HepG2 (cell line): ENCODE measurements at regions not wholly inside any gene's neighbourhood (a gene's known extent, or its start where the extent isn't known, plus 50 kb on each side); places are given as distances from the start of the nearest gene placed in this dataset.

Source experiments
- ATAC-seq: fragments of 200-7000 bp; cut with Tn5 transposase; 3 replicates; pipeline ENCODE4 v1.9.1; 2020; ENCODE audit warnings: mild to moderate bottlenecking, moderate library complexity
- BruUV-seq: library from RNA; stranded (reverse); fragments of 400-500 nt; replicated peaks from 2 replicates; lab custom pipeline; 2021; lab: Mats Ljungman, UMichigan
- CTCF ChIA-PET: fragments of 300-600 bp; formaldehyde crosslinking; extraction: SDS; loops from one replicate; lab custom pipeline; 2021; ENCODE audit warnings: low total read pairs, inconsistent platforms, low intra/inter-chr PET ratio; lab: Yijun Ruan, JAX
- POLR2A ChIA-PET: fragments of 350-600 bp; sonication (Branson Sonifier 250); formaldehyde crosslinking; loops from one replicate; lab custom pipeline; 2020; ENCODE audit warnings: antibody characterized with exemption, inconsistent platforms; lab: Yijun Ruan, JAX
- DNase-seq: peaks from one replicate; pipeline ENCODE4 v3.0.0-alpha.2; 2015; ENCODE audit warnings: low spot score
- FAIRE-seq: peaks from 3 replicates; lab custom pipeline; 2011; peaks lifted over from hg19 to GRCh38; lab: Jason Lieb, UNC
- H2AFZ ChIP-seq: one replicate; pipeline ENCODE4 v1.6.1; 2011; ENCODE audit warnings: low read length, inconsistent platforms
- H3K27ac ChIP-seq: fragments of 300-600 bp; 3 replicates; pipeline ENCODE4 v1.8.0; 2011; ENCODE audit warnings: mixed run types, mild to moderate bottlenecking, mixed read lengths, low read length, inconsistent platforms; ENCODE audit not compliant: insufficient read depth; ENCODE audit errors: extremely low read length
- H3K27me3 ChIP-seq, 2 experiments: fragments of 200-600 bp in 1 of 2; 2 replicates in 1 of 2; 3 replicates in 1 of 2; pipeline versions ENCODE4 v1.6.0 to v1.8.0; 2011; ENCODE audit warnings: low read length in 2 of 2, mild to moderate bottlenecking in 2 of 2, moderate library complexity in 2 of 2, inconsistent platforms in 1 of 2; ENCODE audit not compliant: insufficient read depth in 2 of 2, control insufficient read depth in 1 of 2
- H3K36me3 ChIP-seq, 2 experiments: fragments of 200-600 bp in 1 of 2; replicated peaks in 1 of 2; 2 replicates in 1 of 2; 3 replicates in 1 of 2; pipeline versions ENCODE4 v1.5.1 to v1.8.0; 2011; ENCODE audit warnings: low read length in 2 of 2, inconsistent platforms in 1 of 2; ENCODE audit not compliant: insufficient read depth in 2 of 2, control insufficient read depth in 1 of 2
- H3K4me1 ChIP-seq: 2 replicates; pipeline ENCODE4 v1.5.1; 2012; ENCODE audit warnings: low read length, inconsistent platforms; ENCODE audit not compliant: insufficient read depth
- H3K4me2 ChIP-seq: 2 replicates; pipeline ENCODE4 v1.6.0; 2011; ENCODE audit warnings: low read depth, low read length, inconsistent platforms
- H3K4me3 ChIP-seq, 3 experiments: fragments of 200-600 bp in 1 of 3; sonication (generic), shearing (Covaris generic) in 1 of 3; replicated peaks in 1 of 3; 2 replicates each; pipeline ENCODE4 v1.5.1; 2011 to 2016; ENCODE audit warnings: low read length in 3 of 3, inconsistent platforms in 2 of 3, low read depth in 2 of 3, mild to moderate bottlenecking in 2 of 3, control low read depth in 1 of 3, mixed read lengths in 1 of 3; ENCODE audit not compliant: insufficient read depth in 1 of 3
- H3K79me2 ChIP-seq: one replicate; pipeline ENCODE4 v1.6.1; 2011; ENCODE audit warnings: low read length, inconsistent platforms; ENCODE audit not compliant: insufficient read depth
- H3K9ac ChIP-seq: 2 replicates; pipeline ENCODE4 v1.6.0; 2011; ENCODE audit warnings: mild to moderate bottlenecking, low read depth, low read length, inconsistent platforms; ENCODE audit not compliant: insufficient read depth
- H3K9me3 ChIP-seq: 2 replicates; pipeline ENCODE4 v1.5.1; 2012; ENCODE audit warnings: mild to moderate bottlenecking, low read length
- H4K20me1 ChIP-seq: 2 replicates; pipeline ENCODE4 v1.6.0; 2011; ENCODE audit warnings: inconsistent platforms, mild to moderate bottlenecking, low read length, moderate library complexity; ENCODE audit not compliant: insufficient read depth
- CBFB ChIP-seq: sonication (generic); formaldehyde crosslinking; IDR thresholded peaks from 2 replicates; pipeline ENCODE4 v1.4.0; 2020; ENCODE audit warnings: missing genetic modification reagents
- GZF1 ChIP-seq: sonication (generic); formaldehyde crosslinking; IDR thresholded peaks from 2 replicates; pipeline ENCODE4 v1.5.1; 2020; ENCODE audit warnings: mild to moderate bottlenecking, missing genetic modification reagents
- HCFC1 ChIP-seq: fragments of 150-350 bp; IDR thresholded peaks from 2 replicates; pipeline ENCODE4 v1.6.1; 2014; ENCODE audit warnings: low read depth, low read length
- HOXA7 ChIP-seq: sonication (generic); formaldehyde crosslinking; IDR thresholded peaks from 2 replicates; pipeline ENCODE4 v1.8.1; 2022; ENCODE audit warnings: mild to moderate bottlenecking, missing genetic modification reagents, moderate library complexity
- MAFK ChIP-seq, 2 experiments: IDR thresholded peaks in 1 of 2; conservative IDR thresholded peaks in 1 of 2; 2 replicates each; pipeline ENCODE4 v1.6.1; 2011; ENCODE audit warnings: improper control_type of control experiment in 2 of 2, low read length in 2 of 2
- PHF8 ChIP-seq: sonication (generic); formaldehyde crosslinking; IDR thresholded peaks from 2 replicates; pipeline ENCODE4 v1.5.0; 2020; ENCODE audit warnings: missing genetic modification reagents
- ZNF292 ChIP-seq: sonication (generic); formaldehyde crosslinking; IDR thresholded peaks from 2 replicates; pipeline ENCODE4 v1.8.1; 2022; ENCODE audit warnings: mild to moderate bottlenecking, low read depth, missing genetic modification reagents, borderline replicate concordance
- ZNF432 ChIP-seq: sonication (generic); formaldehyde crosslinking; IDR thresholded peaks from 2 replicates; pipeline ENCODE4 v1.5.0; 2020; ENCODE audit warnings: missing genetic modification reagents, mild to moderate bottlenecking, borderline replicate concordance
- WGBS: methylation state at CpG from one replicate; pipeline ENCODE4 v1.1.6; 2017; ENCODE audit warnings: low lambda C conversion rate; 5-methylcytosine and 5-hydroxymethylcytosine counted together
- in situ Hi-C: cut with HindIII; loops from 2 replicates; pipeline ENCODE4 v1.10.0; 2017; ENCODE audit warnings: low pct_unique_long_range_greater_than_20kb; ENCODE audit not compliant: extremely low pct_ligation_motif_present
- intact Hi-C: fragments of 100-400 bp; cut with micrococcal nuclease; formaldehyde crosslinking; loops from one replicate; pipeline ENCODE4 v1.10.0; 2022; ENCODE audit not compliant: unreplicated experiment
- TF ChIP-seq, protein P1 (sequence below): IDR thresholded peaks from 2 replicates; pipeline ENCODE4 v1.6.1; 2016; ENCODE audit warnings: low read depth, control low read depth
- TF ChIP-seq, protein P2 (sequence below): IDR thresholded peaks from 2 replicates; pipeline ENCODE4 v1.6.1; 2018; ENCODE audit warnings: missing genetic modification reagents
- TF ChIP-seq, protein P3 (sequence below): sonication (generic); formaldehyde crosslinking; IDR thresholded peaks from 2 replicates; pipeline ENCODE4 v1.9.0; 2021; ENCODE audit warnings: missing genetic modification reagents, borderline replicate concordance
- TF ChIP-seq, protein P4 (sequence below): sonication (generic); formaldehyde crosslinking; IDR thresholded peaks from 2 replicates; pipeline ENCODE4 v1.8.0; 2022; ENCODE audit warnings: mild to moderate bottlenecking, missing genetic modification reagents, borderline replicate concordance

DNA sequence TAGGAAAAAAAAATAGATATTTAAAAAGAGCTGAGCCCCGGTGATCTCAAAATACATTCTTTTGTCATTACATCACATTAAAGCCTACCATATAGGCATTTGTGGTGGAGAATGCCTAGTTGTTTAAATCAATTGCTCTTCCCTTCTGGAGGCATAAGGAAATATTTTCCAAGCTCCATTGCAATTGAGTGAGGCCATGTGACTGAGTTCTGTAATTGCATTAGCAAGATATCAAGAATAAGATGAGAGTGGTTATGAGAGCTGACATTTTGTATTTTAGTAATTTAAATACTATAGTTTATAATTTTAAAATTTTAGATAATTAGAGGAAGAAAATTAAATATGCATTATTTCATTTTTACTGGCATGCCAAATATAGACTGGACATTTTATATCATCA, 1195.9 kb downstream of the DTWD2 start:
- ChIA-PET CTCF (no interaction called here), POLR2A (no interaction called here)
- Histone ChIP-seq H3K4me2 (no peak overlapping the region), H3K4me3 (no peak overlapping the region), H2AFZ (no peak overlapping the region), H3K27me3 (no peaks in the 10 kb centered on the region; a peak in 1 of 5 replicates), H3K4me1 (no peaks in the 10 kb centered on the region), H3K9me3 (no peaks in the 10 kb centered on the region), H4K20me1 (no peaks in the 10 kb centered on the region), H3K79me2 (no peaks in the 10 kb centered on the region), H3K27ac (no peak overlapping the region), H3K9ac (no peak overlapping the region), H3K36me3 (no peaks in the 10 kb centered on the region)
- TF ChIP-seq GZF1 (CRISPR knock-in tag) (no peak), ZNF292 (CRISPR knock-in tag) (no peak), CBFB (CRISPR knock-in tag) (no peak), HOXA7 (CRISPR knock-in tag) (no peak), MAFK (conservative IDR thresholded peaks at IDR 0.05 in 1 of 2, IDR thresholded peaks at IDR 0.05 in 1 of 2; ENCODE audit: low read length in 2 of 2) (no peak), HCFC1 (no peak), ZNF432 (CRISPR knock-in tag) (no peak), PHF8 (no peak)
- TF ChIP-seq, protein P1, sequence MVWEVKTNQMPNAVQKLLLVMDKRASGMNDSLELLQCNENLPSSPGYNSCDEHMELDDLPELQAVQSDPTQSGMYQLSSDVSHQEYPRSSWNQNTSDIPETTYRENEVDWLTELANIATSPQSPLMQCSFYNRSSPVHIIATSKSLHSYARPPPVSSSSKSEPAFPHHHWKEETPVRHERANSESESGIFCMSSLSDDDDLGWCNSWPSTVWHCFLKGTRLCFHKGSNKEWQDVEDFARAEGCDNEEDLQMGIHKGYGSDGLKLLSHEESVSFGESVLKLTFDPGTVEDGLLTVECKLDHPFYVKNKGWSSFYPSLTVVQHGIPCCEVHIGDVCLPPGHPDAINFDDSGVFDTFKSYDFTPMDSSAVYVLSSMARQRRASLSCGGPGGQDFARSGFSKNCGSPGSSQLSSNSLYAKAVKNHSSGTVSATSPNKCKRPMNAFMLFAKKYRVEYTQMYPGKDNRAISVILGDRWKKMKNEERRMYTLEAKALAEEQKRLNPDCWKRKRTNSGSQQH: no peak
- TF ChIP-seq, protein P2, sequence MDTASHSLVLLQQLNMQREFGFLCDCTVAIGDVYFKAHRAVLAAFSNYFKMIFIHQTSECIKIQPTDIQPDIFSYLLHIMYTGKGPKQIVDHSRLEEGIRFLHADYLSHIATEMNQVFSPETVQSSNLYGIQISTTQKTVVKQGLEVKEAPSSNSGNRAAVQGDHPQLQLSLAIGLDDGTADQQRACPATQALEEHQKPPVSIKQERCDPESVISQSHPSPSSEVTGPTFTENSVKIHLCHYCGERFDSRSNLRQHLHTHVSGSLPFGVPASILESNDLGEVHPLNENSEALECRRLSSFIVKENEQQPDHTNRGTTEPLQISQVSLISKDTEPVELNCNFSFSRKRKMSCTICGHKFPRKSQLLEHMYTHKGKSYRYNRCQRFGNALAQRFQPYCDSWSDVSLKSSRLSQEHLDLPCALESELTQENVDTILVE (CRISPR knock-in tag): no peak
- TF ChIP-seq, protein P3, sequence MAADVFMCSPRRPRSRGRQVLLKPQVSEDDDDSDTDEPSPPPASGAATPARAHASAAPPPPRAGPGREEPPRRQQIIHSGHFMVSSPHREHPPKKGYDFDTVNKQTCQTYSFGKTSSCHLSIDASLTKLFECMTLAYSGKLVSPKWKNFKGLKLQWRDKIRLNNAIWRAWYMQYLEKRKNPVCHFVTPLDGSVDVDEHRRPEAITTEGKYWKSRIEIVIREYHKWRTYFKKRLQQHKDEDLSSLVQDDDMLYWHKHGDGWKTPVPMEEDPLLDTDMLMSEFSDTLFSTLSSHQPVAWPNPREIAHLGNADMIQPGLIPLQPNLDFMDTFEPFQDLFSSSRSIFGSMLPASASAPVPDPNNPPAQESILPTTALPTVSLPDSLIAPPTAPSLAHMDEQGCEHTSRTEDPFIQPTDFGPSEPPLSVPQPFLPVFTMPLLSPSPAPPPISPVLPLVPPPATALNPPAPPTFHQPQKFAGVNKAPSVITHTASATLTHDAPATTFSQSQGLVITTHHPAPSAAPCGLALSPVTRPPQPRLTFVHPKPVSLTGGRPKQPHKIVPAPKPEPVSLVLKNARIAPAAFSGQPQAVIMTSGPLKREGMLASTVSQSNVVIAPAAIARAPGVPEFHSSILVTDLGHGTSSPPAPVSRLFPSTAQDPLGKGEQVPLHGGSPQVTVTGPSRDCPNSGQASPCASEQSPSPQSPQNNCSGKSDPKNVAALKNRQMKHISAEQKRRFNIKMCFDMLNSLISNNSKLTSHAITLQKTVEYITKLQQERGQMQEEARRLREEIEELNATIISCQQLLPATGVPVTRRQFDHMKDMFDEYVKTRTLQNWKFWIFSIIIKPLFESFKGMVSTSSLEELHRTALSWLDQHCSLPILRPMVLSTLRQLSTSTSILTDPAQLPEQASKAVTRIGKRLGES (CRISPR knock-in tag): no peak
- TF ChIP-seq, protein P4, sequence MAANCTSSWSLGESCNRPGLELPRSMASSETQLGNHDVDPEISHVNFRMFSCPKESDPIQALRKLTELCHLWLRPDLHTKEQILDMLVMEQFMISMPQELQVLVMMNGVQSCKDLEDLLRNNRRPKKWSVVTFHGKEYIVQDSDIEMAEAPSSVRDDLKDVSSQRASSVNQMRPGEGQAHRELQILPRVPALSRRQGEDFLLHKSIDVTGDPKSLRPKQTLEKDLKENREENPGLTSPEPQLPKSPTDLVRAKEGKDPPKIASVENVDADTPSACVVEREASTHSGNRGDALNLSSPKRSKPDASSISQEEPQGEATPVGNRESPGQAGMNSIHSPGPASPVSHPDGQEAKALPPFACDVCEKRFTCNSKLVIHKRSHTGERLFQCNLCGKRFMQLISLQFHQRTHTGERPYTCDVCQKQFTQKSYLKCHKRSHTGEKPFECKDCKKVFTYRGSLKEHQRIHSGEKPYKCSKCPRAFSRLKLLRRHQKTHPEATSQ: no peak
- in situ Hi-C loops (no loop called here), intact Hi-C loops (no loop called here)
- WGBS: 0% methylated on average over 1 of the region's 1 CpG
- no peak for FAIRE-seq
- ATAC-seq: no peak
- no TSS peak for BruUV-seq
- DNase-seq: no peak
